Endothelial cell of umbilical vein (primary cell): ENCODE measurements at regions not wholly inside any gene's neighbourhood (a gene's known extent, or its start where the extent isn't known, plus 50 kb on each side); places are given as distances from the start of the nearest gene placed in this dataset.

Experiments used
- BruUV-seq: library from RNA; stranded (reverse); fragments of 400-500 nt; replicated peaks from 2 replicates; lab custom pipeline; 2021; lab: Mats Ljungman, UMichigan
- CTCF ChIA-PET: fragments of 300-600, 350-600 bp; sonication (Branson Sonifier 250); formaldehyde crosslinking; loops from one replicate; lab custom pipeline; 2021; ENCODE audit warnings: antibody characterized with exemption, inconsistent platforms; lab: Charles Lee
- POLR2A ChIA-PET: fragments of 300-600, 350-600 bp; sonication (Branson Sonifier 250); formaldehyde crosslinking; loops from one replicate; lab custom pipeline; 2021; ENCODE audit warnings: antibody characterized with exemption, inconsistent platforms; lab: Charles Lee
- DNase-seq: peaks from one replicate; pipeline ENCODE4 v3.0.0-alpha.2; 2011; ENCODE audit warnings: low read depth, low spot score
- FAIRE-seq: peaks from 2 replicates; lab custom pipeline; 2011; peaks lifted over from hg19 to GRCh38; lab: Jason Lieb, UNC
- H2AFZ ChIP-seq: 2 replicates; pipeline ENCODE4 v1.6.0; 2012; ENCODE audit warnings: low read depth, low read length, control low read depth, inconsistent platforms
- H3K27ac ChIP-seq: 2 replicates; pipeline ENCODE4 v1.5.1; 2011; ENCODE audit warnings: low read depth, mild to moderate bottlenecking, control low read depth, low read length, moderate library complexity; ENCODE audit not compliant: insufficient read depth
- H3K27me3 ChIP-seq, 2 experiments: 2 replicates each; pipeline versions ENCODE4 v1.6.0 to v1.6.1; 2011; ENCODE audit warnings: low read length in 2 of 2, mixed read lengths in 1 of 2; ENCODE audit not compliant: control insufficient read depth in 2 of 2, insufficient read depth in 2 of 2
- H3K36me3 ChIP-seq, 2 experiments: 2 replicates in 1 of 2; 3 replicates in 1 of 2; pipeline ENCODE4 v1.5.1; 2011; ENCODE audit warnings: low read length in 2 of 2, mild to moderate bottlenecking in 1 of 2, moderate library complexity in 1 of 2; ENCODE audit not compliant: control insufficient read depth in 2 of 2, insufficient read depth in 2 of 2; ENCODE audit errors: extremely low read depth in 1 of 2
- H3K4me1 ChIP-seq: 3 replicates; pipeline ENCODE4 v1.5.1; 2011; ENCODE audit warnings: mild to moderate bottlenecking, low read length; ENCODE audit not compliant: control insufficient read depth, insufficient read depth; ENCODE audit errors: extremely low read depth
- H3K4me2 ChIP-seq: 2 replicates; pipeline ENCODE4 v1.6.1; 2011; ENCODE audit warnings: low read length, control low read depth, mixed read lengths; ENCODE audit not compliant: insufficient read depth
- H3K4me3 ChIP-seq, 3 experiments: fragments of 200-600 bp in 1 of 3; sonication (generic), shearing (Covaris generic) in 1 of 3; replicated peaks in 1 of 3; 2 replicates each; pipeline ENCODE4 v1.5.1; 2011 to 2016; ENCODE audit warnings: control low read depth in 3 of 3, low read length in 3 of 3, mild to moderate bottlenecking in 2 of 3, inconsistent platforms in 1 of 3, low read depth in 1 of 3, moderate library complexity in 1 of 3; ENCODE audit not compliant: insufficient read depth in 1 of 3
- H3K79me2 ChIP-seq: 2 replicates; pipeline ENCODE4 v1.6.0; 2012; ENCODE audit warnings: low read length, inconsistent platforms; ENCODE audit not compliant: control insufficient read depth, insufficient read depth
- H3K9ac ChIP-seq: replicated peaks from 2 replicates; pipeline ENCODE3; 2011; ENCODE audit warnings: low read length, control low read depth; ENCODE audit not compliant: insufficient read depth; ENCODE audit errors: extremely low read depth
- H3K9me1 ChIP-seq: replicated peaks from 3 replicates; pipeline ENCODE4 v1.6.0; 2011; ENCODE audit warnings: mild to moderate bottlenecking, low read length; ENCODE audit not compliant: control insufficient read depth, insufficient read depth; ENCODE audit errors: extremely low read depth
- H3K9me3 ChIP-seq: replicated peaks from 2 replicates; pipeline ENCODE4 v1.5.1; 2012; ENCODE audit warnings: low read length, inconsistent platforms; ENCODE audit not compliant: control insufficient read depth, insufficient read depth
- H4K20me1 ChIP-seq: replicated peaks from 2 replicates; pipeline ENCODE3; 2011; ENCODE audit warnings: mild to moderate bottlenecking, low read length; ENCODE audit not compliant: control insufficient read depth, insufficient read depth; ENCODE audit errors: extremely low read depth
- CTCF ChIP-seq, 2 donors: IDR thresholded peaks; 1 replicate in 1 of 2; 2 replicates in 1 of 2; pipeline ENCODE4 v1.5.1; 2011; ENCODE audit warnings: low read length in 2 of 2, mild to moderate bottlenecking in 2 of 2, moderate library complexity in 2 of 2, control low read depth in 1 of 2, inconsistent platforms in 1 of 2, low read depth in 1 of 2; ENCODE audit not compliant: insufficient read depth in 1 of 2; ENCODE audit errors: extremely low read depth in 1 of 2
- EZH2 ChIP-seq: IDR thresholded peaks from 2 replicates; pipeline ENCODE4 v1.6.1; 2012; ENCODE audit warnings: borderline replicate concordance, low read depth, mild to moderate bottlenecking, moderate library complexity, low read length, inconsistent platforms; ENCODE audit not compliant: severe bottlenecking
- FOS ChIP-seq: IDR thresholded peaks from 2 replicates; pipeline ENCODE4 v1.6.1; 2011; ENCODE audit warnings: mild to moderate bottlenecking, low read length, moderate library complexity, borderline replicate concordance; ENCODE audit not compliant: insufficient read depth
- GATA2 ChIP-seq: IDR thresholded peaks from 2 replicates; pipeline ENCODE4 v1.7.0; 2011; ENCODE audit warnings: low read depth, mild to moderate bottlenecking, moderate library complexity, mixed read lengths, low read length; ENCODE audit not compliant: insufficient read length, insufficient read depth
- JUN ChIP-seq: IDR thresholded peaks from 2 replicates; pipeline ENCODE4 v1.6.1; 2011; ENCODE audit warnings: borderline replicate concordance, low read depth; ENCODE audit not compliant: insufficient read length, insufficient read depth
- MAX ChIP-seq: IDR thresholded peaks from 2 replicates; pipeline ENCODE4 v1.6.1; 2011; ENCODE audit not compliant: insufficient read depth, insufficient read length
- MYC ChIP-seq: IDR thresholded peaks from one replicate; pipeline ENCODE4 v1.6.1; 2011; ENCODE audit warnings: mild to moderate bottlenecking, low read depth, low read length
- POLR2A ChIP-seq: IDR thresholded peaks from 2 replicates; pipeline ENCODE4 v1.6.1; 2012; ENCODE audit warnings: low read depth, mild to moderate bottlenecking, control low read depth, low read length
- POLR2AphosphoS5 ChIP-seq: IDR thresholded peaks from 2 replicates; pipeline ENCODE4 v1.6.1; 2012; ENCODE audit warnings: low read depth, mild to moderate bottlenecking, control low read depth, low read length, moderate library complexity; ENCODE audit not compliant: insufficient read depth
- dilution Hi-C: fragments of 300-500 bp; cut with MboI; formaldehyde crosslinking; loops from one replicate; pipeline ENCODE4 v1.15.0; 2019; ENCODE audit warnings: low sequenced_read_pairs; ENCODE audit not compliant: extremely low pct_ligation_motif_present
- intact Hi-C: fragments of 100-400 bp; cut with micrococcal nuclease; formaldehyde crosslinking; loops from one replicate; pipeline ENCODE4 v1.10.0; 2022

DNA sequence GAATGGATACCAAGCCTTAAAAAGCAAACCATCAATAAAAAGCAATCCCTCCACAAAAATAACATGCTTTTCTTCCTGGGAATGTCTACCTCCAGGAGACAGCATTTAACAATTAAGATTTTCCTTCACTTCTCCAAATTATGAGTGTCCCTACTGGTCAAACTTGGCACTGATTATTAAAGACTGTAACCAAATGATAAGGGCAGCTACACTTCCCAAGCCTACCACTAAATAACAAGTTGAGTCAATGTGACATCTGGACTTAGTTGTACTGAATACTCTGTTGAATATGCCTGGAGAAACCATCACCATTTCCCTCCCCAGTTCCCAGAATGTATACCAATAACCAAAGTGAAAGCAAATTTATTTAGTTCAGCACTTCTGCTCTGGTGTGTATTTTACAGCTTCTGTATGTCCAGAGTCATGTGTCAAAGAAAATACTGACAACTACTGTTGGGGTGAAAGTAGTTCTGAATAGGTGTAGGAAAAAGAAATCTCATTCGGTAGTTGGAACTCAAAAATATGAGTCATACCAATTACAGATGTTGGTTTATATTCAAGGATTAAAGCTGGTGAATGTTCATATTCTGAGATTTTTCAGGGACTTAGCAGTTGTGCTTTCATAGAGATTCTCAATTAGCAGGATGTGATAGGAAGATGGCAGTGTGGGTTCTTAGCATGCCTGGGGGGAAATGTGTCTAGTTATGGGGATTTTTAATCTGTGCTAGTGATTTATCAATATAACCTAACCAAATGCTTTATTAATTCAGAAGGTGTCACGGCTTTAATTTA is 1291.6 kb upstream of the GYPC start:
- Histone ChIP-seq H2AFZ (no peak overlapping the region), H3K27me3 (no peaks in the 10 kb centered on the region), H3K9me3 (peaks cover 2% of the 10 kb centered on the region), H3K79me2 (no peaks in the 10 kb centered on the region), H3K27ac (no peak overlapping the region), H3K4me1 (no peaks in the 10 kb centered on the region), H3K4me2 (no peak overlapping the region), H4K20me1 (no peaks in the 10 kb centered on the region), H3K36me3 (no peaks in the 10 kb centered on the region), H3K9ac (no peak overlapping the region), H3K4me3 (no peak overlapping the region), H3K9me1 (no peaks in the 10 kb centered on the region)
- FAIRE-seq (no peak), DNase-seq (no peak)
- ChIA-PET POLR2A (no interaction called here), CTCF (no interaction called here)
- no peak for TF ChIP-seq JUN
- no TSS peak for BruUV-seq
- dilution Hi-C loops (no loop called here), intact Hi-C loops (no loop called here)

GRCh38 chr2:125364984-125365265 is 1291.0 kb upstream of the GYPC start:
- BruUV-seq, result no TSS peak
- DNase-seq (no peak), FAIRE-seq (no peak)
- Histone ChIP-seq H2AFZ (no peak overlapping the region), H3K4me2 (no peak overlapping the region), H3K4me3 (no peak overlapping the region), H3K9ac (no peak overlapping the region), H3K27ac (no peak overlapping the region), H3K36me3 (no peaks in the 10 kb centered on the region), H3K27me3 (no peaks in the 10 kb centered on the region), H3K9me1 (no peaks in the 10 kb centered on the region), H3K9me3 (peaks cover 2% of the 10 kb centered on the region), H3K79me2 (no peaks in the 10 kb centered on the region), H3K4me1 (no peaks in the 10 kb centered on the region), H4K20me1 (no peaks in the 10 kb centered on the region)
- CTCF ChIA-PET, result no interaction called here
- TF ChIP-seq MAX, result no peak
- no peak for TF ChIP-seq JUN
- TF ChIP-seq POLR2AphosphoS5, result no peak
- TF ChIP-seq EZH2, result no peak
- no peak for TF ChIP-seq GATA2
- no peak for TF ChIP-seq CTCF (IDR thresholded peaks at IDR 0.05; ENCODE audit: extremely low read depth in 1 of 2, insufficient read depth in 1 of 2, low read depth in 1 of 2, low read length in 2 of 2)
- TF ChIP-seq FOS, result no peak
- TF ChIP-seq MYC, result no peak
- TF ChIP-seq POLR2A, result no peak
- intact Hi-C loops, result no loop called here
- dilution Hi-C loops, result no loop called here
- POLR2A ChIA-PET, result no interaction called here
